ENCODE measurements at regions not wholly inside any gene's neighbourhood (a gene's known extent, or its start where the extent isn't known, plus 50 kb on each side); places are given as distances from the start of the nearest gene placed in this dataset.
"Not testable (repeated sequence)": the region's sequence is repeated elsewhere in the genome, so short reads cannot be mapped to it uniquely, and the experiment has no call there.

DNA sequence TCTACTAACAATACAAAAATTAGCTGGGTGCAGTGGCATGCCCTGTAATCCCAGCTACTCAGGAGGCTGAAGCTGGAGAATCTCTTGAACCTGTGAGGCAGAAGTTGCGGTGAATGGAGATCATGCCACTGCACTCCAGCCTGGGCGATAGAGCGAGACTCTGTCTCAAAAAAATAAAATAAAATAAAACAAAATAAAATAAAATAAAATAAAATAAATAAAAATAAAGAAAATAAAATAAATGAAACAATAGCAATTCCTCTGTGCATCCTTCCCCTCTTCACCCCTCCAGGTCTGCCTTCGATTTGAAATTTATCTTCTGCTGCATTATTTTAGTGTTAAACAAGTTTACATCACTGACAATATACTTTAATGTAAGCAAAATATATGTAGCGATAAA lies 63.0 kb upstream of the UXS1 start:
- no peak for DNase-seq

- DNase-seq = not testable (repeated sequence)
Observed at GRCh38 chr2:106249157-106249828, 55.2 kb upstream of the UXS1 start.

DNA sequence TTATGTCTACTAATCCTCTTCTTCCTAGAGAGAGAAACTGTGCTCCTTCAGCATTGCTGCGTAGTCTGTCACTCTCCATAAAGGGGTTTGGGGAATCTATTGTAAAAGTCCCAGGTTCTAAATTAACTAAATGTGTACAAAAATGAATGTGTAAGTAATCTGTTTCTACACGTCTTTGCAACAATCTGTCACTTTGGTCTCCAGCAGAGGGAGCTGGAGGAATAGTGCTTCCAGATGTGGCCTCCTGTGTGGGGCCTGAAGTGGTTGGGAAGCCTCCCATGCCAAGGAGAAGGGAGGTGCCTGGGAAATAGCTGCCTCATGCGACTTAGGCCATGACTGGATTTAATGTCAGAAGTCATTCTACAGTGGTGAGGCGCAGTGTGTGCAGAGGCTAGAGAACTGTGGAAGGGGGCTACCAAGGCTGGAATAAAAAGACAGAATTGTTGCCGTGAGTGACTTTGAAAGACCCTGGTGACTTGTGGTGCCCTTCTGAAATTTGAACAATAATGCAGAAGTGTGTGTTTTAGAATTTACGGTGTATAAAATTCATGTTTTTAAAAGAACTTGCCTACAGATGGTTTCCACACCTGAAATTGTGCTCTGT lies 54.5 kb upstream of the UXS1 start:
- DNase-seq = not testable (repeated sequence)

Measured in fibroblast of skin of abdomen (primary cell).